ENCODE measurements at regions not wholly inside any gene's neighbourhood (a gene's known extent, or its start where the extent isn't known, plus 50 kb on each side); places are given as distances from the start of the nearest gene placed in this dataset.

- no peak for DNase-seq
These were observed 85.0 kb downstream of the NUF2 start for GRCh38 chr1:163406772-163407171.

GRCh38 chr1:163408262-163408661 is 86.5 kb downstream of the NUF2 start:
- DNase-seq = no peak

- DNase-seq = peak; percentile 41
These were observed 88.6 kb downstream of the NUF2 start for GRCh38 chr1:163410073-163410999.

- DNase-seq = no peak
These were observed 90.5 kb downstream of the NUF2 start for GRCh38 chr1:163412221-163412620.

- DNase-seq = no peak
These were observed 93.0 kb downstream of the NUF2 start for GRCh38 chr1:163414778-163415177.

- DNase-seq = no peak
These were observed 99.9 kb downstream of the NUF2 start for GRCh38 chr1:163421701-163422100.

GRCh38 chr1:163422738-163423404 is 101.1 kb downstream of the NUF2 start:
- DNase-seq = no peak

GRCh38 chr1:163426505-163427251 is 104.9 kb downstream of the NUF2 start:
- DNase-seq = no peak

- DNase-seq = no peak
These were observed 105.5 kb downstream of the NUF2 start for GRCh38 chr1:163427279-163427678.

- DNase-seq = no peak
These were observed 114.5 kb downstream of the NUF2 start for GRCh38 chr1:163436140-163436812.

- DNase-seq = no peak
These were observed 117.7 kb downstream of the NUF2 start for GRCh38 chr1:163439471-163439870.

GRCh38 chr1:163440090-163440489 is 118.3 kb downstream of the NUF2 start:
- no peak for DNase-seq

GRCh38 chr1:163442231-163442879 is 120.6 kb downstream of the NUF2 start:
- no peak for DNase-seq

GRCh38 chr1:163442895-163443294 is 121.1 kb downstream of the NUF2 start:
- DNase-seq = no peak

GRCh38 chr1:163443863-163444262 is 122.1 kb downstream of the NUF2 start:
- DNase-seq = no peak

GRCh38 chr1:163444665-163445064 is 122.9 kb downstream of the NUF2 start:
- DNase-seq = no peak

GRCh38 chr1:163450986-163451385 is 129.2 kb downstream of the NUF2 start:
- DNase-seq = no peak

- no peak for DNase-seq
These were observed 137.8 kb downstream of the NUF2 start for GRCh38 chr1:163459539-163459938.

GRCh38 chr1:163467289-163467688 is 145.5 kb downstream of the NUF2 start:
- no peak for DNase-seq

- no peak for DNase-seq
These were observed 150.3 kb downstream of the NUF2 start for GRCh38 chr1:163471779-163472650.

GRCh38 chr1:163472651-163473248 is 151.0 kb downstream of the NUF2 start:
- no peak for DNase-seq

Data from EL (cell line).